ENCODE measurements at regions not wholly inside any gene's neighbourhood (a gene's known extent, or its start where the extent isn't known, plus 50 kb on each side); places are given as distances from the start of the nearest gene placed in this dataset.

- Histone ChIP-seq H3K4me3 (no peak overlapping the region), H3K9me3 (no peaks in the 10 kb centered on the region; the same call in 1 of the 2 replicates), H3K36me3 (no peaks in the 10 kb centered on the region), H3K27me3 (no peaks in the 10 kb centered on the region)
- DNase-seq = no peak
Measured at GRCh38 chr1:96366516-96366915, 355.1 kb upstream of the PTBP2 start.

DNA sequence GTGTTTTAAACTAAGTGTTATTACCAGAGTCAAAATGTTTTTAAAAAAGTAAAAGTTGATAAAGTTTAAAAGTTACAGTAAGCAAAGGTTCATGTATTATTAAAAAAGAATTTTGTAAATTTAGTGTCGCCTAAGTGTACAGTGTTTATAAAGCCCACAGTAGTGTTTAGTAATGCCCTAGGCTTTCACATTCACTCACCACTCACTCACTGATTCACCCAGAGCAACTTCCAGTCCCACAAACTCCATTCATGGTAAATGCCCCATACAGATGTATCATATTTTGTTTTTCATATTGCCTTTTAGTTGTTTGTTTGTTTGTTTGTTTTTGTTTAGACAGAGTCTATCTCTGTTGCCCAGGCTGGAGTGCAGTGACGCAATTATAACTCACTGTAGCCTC is 353.8 kb upstream of the PTBP2 start:
- Histone ChIP-seq H3K9me3 (no peaks in the 10 kb centered on the region; the same call in 1 of the 2 replicates), H3K36me3 (no peaks in the 10 kb centered on the region), H3K27me3 (no peaks in the 10 kb centered on the region), H3K4me3 (no peak overlapping the region)
- DNase-seq = peak; percentile 1

DNA sequence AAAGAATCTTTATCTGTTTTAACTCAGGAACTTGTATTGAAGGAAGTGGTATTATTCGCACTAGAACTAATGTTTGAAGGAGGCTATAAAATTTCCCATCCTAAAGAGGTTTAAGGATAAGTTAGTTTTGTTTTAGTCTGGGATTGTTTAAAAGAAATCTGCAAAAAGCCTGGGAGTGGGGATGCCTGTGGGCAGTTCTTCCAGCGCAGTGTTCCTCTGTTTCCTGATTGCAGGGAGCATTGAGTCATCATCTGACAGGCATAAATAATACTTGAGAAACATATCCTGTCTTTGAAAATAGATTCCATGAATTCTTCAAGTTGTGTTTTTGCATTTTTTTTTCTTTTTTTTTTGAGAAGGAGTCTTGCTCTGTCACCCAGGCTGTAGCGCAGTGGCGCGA is 350.8 kb upstream of the PTBP2 start:
- no peaks in the 10 kb centered on the region for H3K27me3 ChIP-seq
- H3K4me3 ChIP-seq = no peak overlapping the region
- H3K36me3 ChIP-seq = no peaks in the 10 kb centered on the region
- peak; percentile 50 for DNase-seq
- H3K9me3 ChIP-seq = no peaks in the 10 kb centered on the region; the same call in 1 of the 2 replicates

GRCh38 chr1:96372881-96373280 is 348.7 kb upstream of the PTBP2 start:
- no peak for DNase-seq
- H3K4me3 ChIP-seq = no peak overlapping the region
- H3K9me3 ChIP-seq = no peaks in the 10 kb centered on the region; the same call in 1 of the 2 replicates
- H3K36me3 ChIP-seq = no peaks in the 10 kb centered on the region
- no peaks in the 10 kb centered on the region for H3K27me3 ChIP-seq

DNA sequence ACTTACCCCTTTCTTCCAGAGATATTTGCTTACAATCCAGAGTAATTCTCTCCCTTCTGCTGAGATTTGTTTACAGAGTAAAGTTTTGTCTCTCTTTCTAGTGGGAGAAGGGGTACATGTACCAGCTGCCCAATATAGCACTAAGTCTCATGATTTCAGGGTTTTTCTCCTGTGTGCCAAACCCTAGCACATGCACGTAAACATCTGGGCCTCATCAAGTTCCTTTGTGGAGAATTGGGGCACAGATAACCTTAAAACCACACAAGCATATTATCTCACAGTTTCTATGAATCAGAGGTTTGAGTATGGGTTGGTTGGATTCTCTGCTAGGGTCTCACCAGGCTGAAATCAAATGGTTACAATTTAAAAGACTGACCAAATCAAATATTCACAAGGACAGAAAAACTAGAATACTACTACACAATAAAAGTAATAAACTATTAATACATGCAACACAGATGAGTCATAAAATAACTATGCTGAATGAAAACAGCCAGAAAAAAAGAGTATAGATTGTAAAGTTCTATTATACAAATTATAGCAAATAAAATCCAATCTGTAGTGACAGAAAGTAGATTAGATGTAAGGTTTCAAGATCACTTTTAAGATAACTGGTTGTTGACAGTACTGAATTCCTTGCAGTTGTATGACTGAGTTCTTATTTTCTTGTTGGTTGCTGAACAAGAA is 347.4 kb upstream of the PTBP2 start:
- Histone ChIP-seq H3K9me3 (peaks cover 2% of the 10 kb centered on the region; the same call in 1 of the 2 replicates), H3K27me3 (no peaks in the 10 kb centered on the region), H3K4me3 (no peak overlapping the region), H3K36me3 (no peaks in the 10 kb centered on the region)
- DNase-seq = peak; percentile 4

DNA sequence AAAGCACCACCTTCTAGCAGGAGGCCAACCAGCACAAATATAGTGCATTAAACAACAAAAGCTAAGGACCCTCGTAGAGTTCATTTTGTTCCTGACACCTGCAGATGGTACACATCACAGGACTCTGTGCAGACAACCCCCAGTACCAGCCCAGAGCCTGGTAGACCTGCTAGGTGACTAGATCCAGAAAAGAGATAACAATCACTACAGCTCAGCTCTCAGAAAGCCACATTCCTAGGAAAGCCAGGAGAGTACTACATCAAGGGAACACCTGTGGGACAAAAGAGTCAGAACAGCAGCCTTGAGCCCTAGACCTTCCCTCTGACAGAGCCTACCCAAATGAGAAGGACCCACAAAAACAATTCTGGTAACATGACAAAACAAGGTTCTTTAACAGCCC is 344.7 kb upstream of the PTBP2 start:
- Histone ChIP-seq H3K27me3 (no peaks in the 10 kb centered on the region), H3K9me3 (peaks cover 2% of the 10 kb centered on the region; the same call in 1 of the 2 replicates), H3K36me3 (no peaks in the 10 kb centered on the region), H3K4me3 (no peak overlapping the region)
- DNase-seq = no peak

DNA sequence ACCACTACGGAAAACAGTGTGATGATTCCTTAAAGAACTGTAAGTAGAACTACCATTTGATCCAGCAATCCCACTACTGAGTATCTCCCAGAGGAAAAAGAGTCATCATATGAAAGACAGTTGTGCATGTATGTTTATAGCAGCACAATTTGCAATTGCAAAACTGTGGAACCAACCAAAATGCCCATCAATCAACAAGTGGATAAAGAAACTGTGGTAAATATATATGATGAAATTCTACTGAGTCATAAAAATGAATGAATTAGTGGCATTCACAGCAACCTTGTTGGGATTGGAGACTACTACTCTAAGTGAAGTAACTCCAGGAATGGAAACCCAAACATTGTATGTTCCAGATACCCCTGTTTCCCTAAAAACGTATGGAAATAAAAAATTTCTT is 337.0 kb upstream of the PTBP2 start:
- Histone ChIP-seq H3K4me3 (no peak overlapping the region), H3K27me3 (no peaks in the 10 kb centered on the region), H3K36me3 (no peaks in the 10 kb centered on the region), H3K9me3 (peaks cover 4% of the 10 kb centered on the region; the same call in 1 of the 2 replicates)
- DNase-seq = no peak

GRCh38 chr1:96387785-96388184 is 333.8 kb upstream of the PTBP2 start:
- H3K9me3 ChIP-seq = peaks cover 5% of the 10 kb centered on the region
- H3K27me3 ChIP-seq = no peaks in the 10 kb centered on the region
- peak; percentile 6 for DNase-seq

GRCh38 chr1:96388421-96389310 is 332.9 kb upstream of the PTBP2 start:
- Histone ChIP-seq H3K27me3 (no peaks in the 10 kb centered on the region), H3K36me3 (peaks cover 3% of the 10 kb centered on the region; the same call in 1 of the 2 replicates), H3K9me3 (peaks cover 5% of the 10 kb centered on the region), H3K4me3 (no peak overlapping the region)
- peak; percentile 74 for DNase-seq

More at GRCh38 chr1:96387785-96388184, 333.8 kb upstream of the PTBP2 start:
- Histone ChIP-seq H3K4me3 (no peak overlapping the region), H3K36me3 (peaks cover 3% of the 10 kb centered on the region; the same call in 1 of the 2 replicates)

DNA sequence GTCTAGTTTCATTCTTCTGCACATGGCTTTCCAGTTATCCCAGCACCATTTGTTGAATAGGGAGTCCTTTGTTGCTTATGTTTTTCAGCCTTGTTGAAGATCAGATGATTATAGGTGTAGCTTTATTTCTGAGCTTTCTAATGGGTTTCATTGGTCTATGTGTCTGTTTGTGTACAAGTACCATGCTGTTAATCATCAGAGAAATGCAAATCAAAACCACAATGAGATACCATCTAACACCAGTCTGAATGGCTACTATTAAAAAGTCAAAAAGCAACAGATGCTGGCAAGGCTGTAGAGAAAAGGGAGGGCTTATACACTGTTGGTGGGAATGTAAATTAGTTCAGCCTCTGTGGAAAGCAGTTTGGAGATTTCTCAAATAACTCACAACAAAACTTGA is 321.5 kb upstream of the PTBP2 start:
- H3K36me3 ChIP-seq = no peaks in the 10 kb centered on the region
- H3K9me3 ChIP-seq = 0 out of 2 replicates have a peak, but pooled peaks cover 2% of the 10 kb centered on the region
- DNase-seq = no peak
- H3K4me3 ChIP-seq = no peak overlapping the region
- no peaks in the 10 kb centered on the region; the same call in 1 of the 2 replicates for H3K27me3 ChIP-seq

DNA sequence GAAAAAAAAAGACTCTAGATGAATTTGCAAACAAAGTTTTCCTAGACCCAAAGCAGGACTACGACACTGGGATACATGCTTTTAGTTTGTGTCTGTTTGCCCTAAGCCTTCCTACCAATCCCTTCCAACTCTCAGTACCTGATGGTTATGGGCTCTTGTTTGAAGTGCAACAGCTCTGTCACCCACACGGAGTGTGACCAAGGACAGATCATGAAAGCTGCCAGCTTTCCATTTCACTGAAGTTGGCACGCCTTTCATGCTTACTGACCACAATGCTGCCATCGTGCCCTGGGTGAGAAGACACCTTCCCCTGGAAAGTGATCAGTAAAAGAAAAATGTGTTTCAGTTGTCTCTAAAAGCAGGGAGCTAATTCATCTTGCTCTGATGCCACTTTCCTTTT is 312.5 kb upstream of the PTBP2 start:
- no peaks in the 10 kb centered on the region for H3K27me3 ChIP-seq
- H3K9me3 ChIP-seq = no peaks in the 10 kb centered on the region
- H3K36me3 ChIP-seq = no peaks in the 10 kb centered on the region

GRCh38 chr1:96409689-96410088 is 311.9 kb upstream of the PTBP2 start:
- Histone ChIP-seq H3K27me3 (no peaks in the 10 kb centered on the region), H3K36me3 (no peaks in the 10 kb centered on the region), H3K9me3 (no peaks in the 10 kb centered on the region), H3K4me3 (no peak overlapping the region)
- DNase-seq = no peak

More for the DNA sequence above, 312.5 kb upstream of the PTBP2 start:
- no peak overlapping the region for H3K4me3 ChIP-seq
- DNase-seq = no peak

GRCh38 chr1:96411006-96411405 is 310.6 kb upstream of the PTBP2 start:
- H3K9me3 ChIP-seq = no peaks in the 10 kb centered on the region; the same call in 1 of the 2 replicates
- no peaks in the 10 kb centered on the region for H3K36me3 ChIP-seq
- H3K4me3 ChIP-seq = no peak overlapping the region
- DNase-seq = no peak
- H3K27me3 ChIP-seq = no peaks in the 10 kb centered on the region

DNA sequence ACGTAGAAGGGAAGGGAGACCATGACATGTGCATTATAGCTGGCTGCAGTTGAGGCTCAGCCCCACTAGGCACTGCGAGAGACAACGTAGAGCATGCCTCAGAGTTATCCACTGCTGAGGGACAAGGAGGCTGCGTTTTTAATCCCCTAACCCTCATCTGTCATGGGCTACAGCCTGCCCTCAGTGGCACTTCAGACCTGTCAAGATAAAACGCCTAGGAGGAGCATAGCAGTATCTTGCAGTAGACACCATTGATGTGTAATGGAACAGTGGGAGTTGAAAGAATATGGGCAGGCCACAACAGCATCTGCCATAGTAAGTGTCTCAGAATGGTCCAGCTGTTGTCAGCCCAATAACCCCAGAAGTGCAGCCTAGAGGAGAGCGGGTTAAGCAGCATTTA is 307.0 kb upstream of the PTBP2 start:
- no peaks in the 10 kb centered on the region; the same call in 1 of the 2 replicates for H3K36me3 ChIP-seq
- no peaks in the 10 kb centered on the region for H3K27me3 ChIP-seq
- no peak for DNase-seq
- no peak overlapping the region for H3K4me3 ChIP-seq
- H3K9me3 ChIP-seq = no peaks in the 10 kb centered on the region; the same call in 1 of the 2 replicates

- Histone ChIP-seq H3K9me3 (no peaks in the 10 kb centered on the region; the same call in 1 of the 2 replicates), H3K4me3 (no peak overlapping the region), H3K36me3 (no peaks in the 10 kb centered on the region; the same call in 1 of the 2 replicates), H3K27me3 (no peaks in the 10 kb centered on the region)
- DNase-seq = peak; percentile 92
Measured at GRCh38 chr1:96416111-96416595, 305.4 kb upstream of the PTBP2 start.

DNA sequence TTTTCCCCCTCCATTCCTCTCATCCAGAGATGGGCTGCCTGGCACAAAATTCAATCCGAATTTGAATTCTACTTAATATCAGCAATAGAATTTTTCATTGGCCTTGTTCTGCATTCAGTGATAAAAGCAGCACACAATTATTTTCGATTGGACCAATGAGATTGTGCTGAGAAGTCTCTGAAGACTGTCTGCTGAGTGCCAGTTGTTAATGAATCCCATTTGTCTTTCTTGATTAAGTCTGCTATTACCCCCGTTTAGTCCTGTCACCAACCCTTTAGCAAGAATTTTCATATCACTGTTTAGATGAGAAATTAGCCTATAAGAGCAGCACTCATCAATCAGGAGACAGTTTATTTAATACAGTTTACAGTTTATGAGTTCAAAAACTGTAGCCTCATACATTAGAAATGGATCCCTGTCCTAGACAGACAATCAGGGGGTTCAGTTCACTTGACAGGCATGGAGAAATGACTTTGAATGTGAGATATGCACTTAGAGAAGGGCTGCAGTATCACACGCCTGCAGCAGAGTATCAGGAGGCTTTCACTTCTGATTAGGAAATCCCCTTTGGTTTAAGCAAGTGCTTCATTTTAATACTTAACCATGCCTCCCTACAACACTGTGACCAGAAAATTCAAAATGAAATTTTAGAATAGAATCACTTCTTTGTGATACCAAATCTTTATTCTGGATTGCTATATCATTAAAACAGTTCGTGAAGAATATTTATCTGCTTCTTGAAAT is 304.7 kb upstream of the PTBP2 start:
- Histone ChIP-seq H3K27me3 (no peaks in the 10 kb centered on the region), H3K36me3 (no peaks in the 10 kb centered on the region; the same call in 1 of the 2 replicates), H3K4me3 (no peak overlapping the region), H3K9me3 (no peaks in the 10 kb centered on the region; the same call in 1 of the 2 replicates)
- no peak for DNase-seq

Data from MG63 (cell line).